Keratinocyte (primary cell): ENCODE measurements at regions not wholly inside any gene's neighbourhood (a gene's known extent, or its start where the extent isn't known, plus 50 kb on each side); places are given as distances from the start of the nearest gene placed in this dataset.

Experiments used
- CTCF ChIP-seq, 3 experiments: IDR thresholded peaks in 1 of 3; conservative IDR thresholded peaks in 1 of 3; optimal IDR thresholded peaks in 1 of 3; 2 replicates in 2 of 3; 3 replicates in 1 of 3; pipeline versions ENCODE3 to v1.5.1; 2011; ENCODE audit warnings: low read length in 3 of 3, mild to moderate bottlenecking in 3 of 3, moderate library complexity in 2 of 3, control low read depth in 1 of 3, inconsistent platforms in 1 of 3; ENCODE audit not compliant: insufficient read depth in 2 of 3; ENCODE audit errors: extremely low read depth in 1 of 3
- EZH2 ChIP-seq: IDR thresholded peaks from one replicate; pipeline ENCODE4 v1.6.1; 2012; ENCODE audit warnings: inconsistent platforms, mild to moderate bottlenecking, low read length, moderate library complexity

DNA sequence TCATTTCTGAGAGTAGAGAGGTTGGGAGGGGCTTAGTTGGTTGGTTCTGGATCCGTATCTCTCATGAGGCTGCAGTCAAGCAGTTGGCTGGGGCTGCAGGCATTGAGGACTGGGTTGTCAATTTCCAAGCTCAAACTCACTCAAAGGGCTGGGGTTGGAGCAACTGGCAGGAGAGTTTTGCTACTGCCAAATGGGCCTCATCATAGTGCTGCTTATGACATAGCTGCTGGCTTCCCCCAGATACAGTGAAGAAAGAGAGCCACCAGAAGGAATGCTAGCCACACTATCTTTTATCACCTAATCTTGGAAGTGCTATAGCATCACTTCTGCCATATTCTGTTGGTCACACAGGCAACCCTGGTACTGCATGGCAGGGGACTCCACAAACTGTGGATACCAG lies 363.5 kb upstream of the USP24 start:
- TF ChIP-seq CTCF (optimal IDR thresholded peaks at IDR 0.05 in 1 of 3, IDR thresholded peaks at IDR 0.05 in 1 of 3, conservative IDR thresholded peaks at IDR 0.05 in 1 of 3; ENCODE audit: extremely low read depth in 1 of 3, insufficient read depth in 2 of 3, low read length in 3 of 3) = no peak
- TF ChIP-seq EZH2 = no peak
